Neural cell (in vitro differentiated cells): ENCODE measurements at regions not wholly inside any gene's neighbourhood (a gene's known extent, or its start where the extent isn't known, plus 50 kb on each side); places are given as distances from the start of the nearest gene placed in this dataset.

Source experiments
- H2AFZ ChIP-seq: fragments of 200-600, 300-800 bp; sonication (generic), shearing (Covaris generic); 2 replicates; pipeline ENCODE4 v1.6.0; 2014; ENCODE audit warnings: low read depth, mild to moderate bottlenecking, antibody characterized with exemption, low read length, moderate library complexity
- H3F3A ChIP-seq: fragments of 200-600 bp; shearing (Covaris generic); 2 replicates; pipeline ENCODE4 v1.6.1; 2016; ENCODE audit warnings: mild to moderate bottlenecking, moderate library complexity, mixed read lengths, antibody characterized with exemption, low read length; ENCODE audit not compliant: insufficient read depth, poor library complexity, severe bottlenecking
- H3K27ac ChIP-seq: fragments of 200-600, 300-800 bp; sonication (generic), shearing (Covaris generic); 2 replicates; pipeline ENCODE4 v1.5.1; 2014; ENCODE audit warnings: mild to moderate bottlenecking, low read length, moderate library complexity
- H3K27me3 ChIP-seq: fragments of 300-800, 200-600 bp; sonication (generic), shearing (Covaris generic); 2 replicates; pipeline ENCODE4 v1.6.0; 2014; ENCODE audit warnings: mild to moderate bottlenecking, low read depth, low read length, moderate library complexity; ENCODE audit not compliant: insufficient read depth
- H3K36me3 ChIP-seq: fragments of 300-800, 200-600 bp; sonication (generic), shearing (Covaris generic); 2 replicates; pipeline ENCODE4 v1.5.1; 2014; ENCODE audit warnings: mild to moderate bottlenecking, antibody characterized with exemption, low read length, moderate library complexity; ENCODE audit not compliant: insufficient read depth
- H3K4me2 ChIP-seq: fragments of 300-800, 200-600 bp; sonication (generic), shearing (Covaris generic); 2 replicates; pipeline ENCODE4 v1.6.0; 2014; ENCODE audit warnings: mild to moderate bottlenecking, low read length
- H3K4me3 ChIP-seq: fragments of 300-800, 200-600 bp; sonication (generic), shearing (Covaris generic); 2 replicates; pipeline ENCODE4 v1.5.1; 2014; ENCODE audit warnings: mild to moderate bottlenecking, low read length, moderate library complexity
- H3K79me2 ChIP-seq: fragments of 200-600 bp; shearing (Covaris generic); replicated peaks from 2 replicates; pipeline ENCODE4 v1.6.0; 2014; ENCODE audit warnings: mild to moderate bottlenecking, low read length, moderate library complexity; ENCODE audit not compliant: insufficient read depth
- H3K9ac ChIP-seq: fragments of 300-800, 200-600 bp; sonication (generic), shearing (Covaris generic); 2 replicates; pipeline ENCODE4 v1.6.1; 2016; ENCODE audit warnings: mild to moderate bottlenecking, low read length, mixed read lengths
- H3K9me2 ChIP-seq: fragments of 200-600 bp; shearing (Covaris generic); 2 replicates; pipeline ENCODE4 v1.6.1; 2016; ENCODE audit warnings: mild to moderate bottlenecking, low read length, mixed read lengths; ENCODE audit not compliant: insufficient read depth
- H3K9me3 ChIP-seq: fragments of 200-600, 300-800 bp; sonication (generic), shearing (Covaris generic); 2 replicates; pipeline ENCODE4 v1.6.1; 2016; ENCODE audit warnings: mild to moderate bottlenecking, mixed run types, low read length, moderate library complexity, mixed read lengths
- H4K20me1 ChIP-seq: fragments of 200-600 bp; shearing (Covaris generic); 2 replicates; pipeline ENCODE4 v1.6.1; 2016; ENCODE audit warnings: mild to moderate bottlenecking, mixed run types; ENCODE audit not compliant: insufficient read depth
- CTCF ChIP-seq: fragments of 450-650 bp; IDR thresholded peaks from 2 replicates; pipeline ENCODE4 v1.5.1; 2014; ENCODE audit warnings: antibody characterized with exemption, mild to moderate bottlenecking, moderate library complexity; ENCODE audit not compliant: poor library complexity, severe bottlenecking
- EP300 ChIP-seq: fragments of 450-650 bp; conservative IDR thresholded peaks from 2 replicates; pipeline ENCODE4 v1.6.1; 2014; ENCODE audit warnings: antibody characterized with exemption, mild to moderate bottlenecking, moderate library complexity; ENCODE audit not compliant: poor library complexity, severe bottlenecking
- EZH2 ChIP-seq: fragments of 200-600, 300-800 bp; shearing (Covaris generic), sonication (generic); IDR thresholded peaks from 2 replicates; pipeline ENCODE4 v1.6.1; 2014; ENCODE audit warnings: antibody characterized with exemption, low read length, borderline replicate concordance, mild to moderate bottlenecking; ENCODE audit not compliant: insufficient read depth, poor library complexity, severe bottlenecking
- MXI1 ChIP-seq: fragments of 450-650 bp; conservative IDR thresholded peaks from 2 replicates; pipeline ENCODE4 v1.6.1; 2014; ENCODE audit warnings: antibody characterized with exemption, mild to moderate bottlenecking; ENCODE audit not compliant: poor library complexity, severe bottlenecking
- POLR2AphosphoS5 ChIP-seq: IDR thresholded peaks from 2 replicates; pipeline ENCODE4 v1.6.1; 2012
- RAD21 ChIP-seq: fragments of 450-650 bp; conservative IDR thresholded peaks from 2 replicates; pipeline ENCODE4 v1.6.1; 2014; ENCODE audit warnings: antibody characterized with exemption, mild to moderate bottlenecking, moderate library complexity
- SMC3 ChIP-seq: fragments of 450-650 bp; conservative IDR thresholded peaks from 2 replicates; pipeline ENCODE4 v1.6.1; 2014; ENCODE audit warnings: antibody characterized with exemption, mild to moderate bottlenecking, moderate library complexity; ENCODE audit not compliant: poor library complexity
- TAF1 ChIP-seq: IDR thresholded peaks from 2 replicates; pipeline ENCODE4 v1.6.1; 2012; ENCODE audit warnings: low read depth
- TF ChIP-seq, protein P1 (sequence below): IDR thresholded peaks from 2 replicates; pipeline ENCODE4 v1.6.1; 2012; ENCODE audit warnings: borderline replicate concordance

DNA sequence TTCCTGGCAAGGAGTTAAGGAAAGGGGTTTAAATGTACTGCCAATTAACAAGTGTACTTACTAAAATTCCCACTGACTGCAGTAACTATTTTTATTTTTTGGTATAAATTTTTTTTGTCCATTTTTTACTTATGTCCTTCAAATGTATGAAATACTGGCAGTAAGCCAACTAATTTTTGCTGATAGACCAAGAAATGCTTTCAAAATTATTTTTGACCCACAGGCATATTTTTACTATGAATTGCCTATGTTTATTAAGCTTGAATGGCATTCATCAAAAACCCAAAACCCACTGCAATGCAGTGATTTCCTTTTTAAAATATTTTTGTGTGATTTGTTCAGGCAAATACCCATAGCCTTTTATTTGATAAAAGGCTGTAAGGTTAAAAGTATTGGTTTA is 560.1 kb downstream of the UTRN start:
- H3K9me3 ChIP-seq = no peaks in the 10 kb centered on the region
- no peak overlapping the region for H3K4me3 ChIP-seq
- no peak overlapping the region for H3K27ac ChIP-seq
- no peaks in the 10 kb centered on the region for H3K9me2 ChIP-seq
- no peaks in the 10 kb centered on the region for H3K79me2 ChIP-seq
- H2AFZ ChIP-seq = no peak overlapping the region
- H3K36me3 ChIP-seq = no peaks in the 10 kb centered on the region
- H4K20me1 ChIP-seq = no peaks in the 10 kb centered on the region
- TF ChIP-seq EZH2 (no peak), TAF1 (no peak), RAD21 (no peak), SMC3 (no peak), EP300 (no peak), CTCF (no peak), MXI1 (no peak), POLR2AphosphoS5 (no peak)
- TF ChIP-seq, protein P1, sequence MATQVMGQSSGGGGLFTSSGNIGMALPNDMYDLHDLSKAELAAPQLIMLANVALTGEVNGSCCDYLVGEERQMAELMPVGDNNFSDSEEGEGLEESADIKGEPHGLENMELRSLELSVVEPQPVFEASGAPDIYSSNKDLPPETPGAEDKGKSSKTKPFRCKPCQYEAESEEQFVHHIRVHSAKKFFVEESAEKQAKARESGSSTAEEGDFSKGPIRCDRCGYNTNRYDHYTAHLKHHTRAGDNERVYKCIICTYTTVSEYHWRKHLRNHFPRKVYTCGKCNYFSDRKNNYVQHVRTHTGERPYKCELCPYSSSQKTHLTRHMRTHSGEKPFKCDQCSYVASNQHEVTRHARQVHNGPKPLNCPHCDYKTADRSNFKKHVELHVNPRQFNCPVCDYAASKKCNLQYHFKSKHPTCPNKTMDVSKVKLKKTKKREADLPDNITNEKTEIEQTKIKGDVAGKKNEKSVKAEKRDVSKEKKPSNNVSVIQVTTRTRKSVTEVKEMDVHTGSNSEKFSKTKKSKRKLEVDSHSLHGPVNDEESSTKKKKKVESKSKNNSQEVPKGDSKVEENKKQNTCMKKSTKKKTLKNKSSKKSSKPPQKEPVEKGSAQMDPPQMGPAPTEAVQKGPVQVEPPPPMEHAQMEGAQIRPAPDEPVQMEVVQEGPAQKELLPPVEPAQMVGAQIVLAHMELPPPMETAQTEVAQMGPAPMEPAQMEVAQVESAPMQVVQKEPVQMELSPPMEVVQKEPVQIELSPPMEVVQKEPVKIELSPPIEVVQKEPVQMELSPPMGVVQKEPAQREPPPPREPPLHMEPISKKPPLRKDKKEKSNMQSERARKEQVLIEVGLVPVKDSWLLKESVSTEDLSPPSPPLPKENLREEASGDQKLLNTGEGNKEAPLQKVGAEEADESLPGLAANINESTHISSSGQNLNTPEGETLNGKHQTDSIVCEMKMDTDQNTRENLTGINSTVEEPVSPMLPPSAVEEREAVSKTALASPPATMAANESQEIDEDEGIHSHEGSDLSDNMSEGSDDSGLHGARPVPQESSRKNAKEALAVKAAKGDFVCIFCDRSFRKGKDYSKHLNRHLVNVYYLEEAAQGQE = no peak
- H3K27me3 ChIP-seq = no peaks in the 10 kb centered on the region
- no peaks in the 10 kb centered on the region for H3F3A ChIP-seq
- H3K4me2 ChIP-seq = no peak overlapping the region
- H3K9ac ChIP-seq = no peak overlapping the region

- no peaks in the 10 kb centered on the region for H3K36me3 ChIP-seq
- H3K27me3 ChIP-seq = no peaks in the 10 kb centered on the region
- H3K4me3 ChIP-seq = no peak overlapping the region
- no peak overlapping the region for H3K27ac ChIP-seq
- TF ChIP-seq MXI1 (no peak), TAF1 (no peak), EP300 (no peak), EZH2 (no peak)
- no peaks in the 10 kb centered on the region for H3K9me3 ChIP-seq
- H3K4me2 ChIP-seq = no peak overlapping the region
- no peaks in the 10 kb centered on the region for H3K79me2 ChIP-seq
- H3F3A ChIP-seq = no peaks in the 10 kb centered on the region
- no peaks in the 10 kb centered on the region for H4K20me1 ChIP-seq
- H3K9me2 ChIP-seq = no peaks in the 10 kb centered on the region
- no peak overlapping the region for H2AFZ ChIP-seq
- no peak overlapping the region for H3K9ac ChIP-seq
Measured at GRCh38 chr6:144847916-144848315, 562.8 kb downstream of the UTRN start.

DNA sequence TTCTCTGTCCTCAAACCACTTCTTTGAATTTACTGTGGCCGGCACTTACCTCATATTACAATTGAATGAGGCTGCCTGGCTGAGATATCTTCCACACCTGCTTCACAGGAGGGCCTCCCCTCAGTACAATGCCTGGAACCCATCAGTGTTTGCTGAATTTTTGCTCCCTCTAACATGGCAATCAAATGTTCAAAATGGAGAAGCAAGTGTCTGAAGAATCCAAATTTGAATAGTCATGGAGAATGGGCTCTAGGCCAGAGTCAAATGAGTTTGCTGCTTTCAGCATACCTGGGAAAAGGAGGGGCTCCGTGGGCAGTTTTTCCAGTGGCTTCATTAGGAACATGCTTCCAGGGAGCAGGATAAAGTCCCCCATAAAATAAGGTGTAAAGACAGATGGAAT is 564.8 kb downstream of the UTRN start:
- Histone ChIP-seq H3K4me3 (no peak overlapping the region), H3K9ac (no peak overlapping the region), H3K4me2 (no peak overlapping the region), H3K36me3 (no peaks in the 10 kb centered on the region), H3F3A (no peaks in the 10 kb centered on the region), H3K9me2 (no peaks in the 10 kb centered on the region), H3K79me2 (no peaks in the 10 kb centered on the region), H2AFZ (no peak overlapping the region), H3K9me3 (no peaks in the 10 kb centered on the region), H4K20me1 (no peaks in the 10 kb centered on the region), H3K27me3 (no peaks in the 10 kb centered on the region), H3K27ac (no peak overlapping the region)
- TF ChIP-seq RAD21 (no peak), EZH2 (no peak), EP300 (no peak), CTCF (no peak), MXI1 (no peak), SMC3 (no peak), POLR2AphosphoS5 (no peak), TAF1 (no peak)
- TF ChIP-seq, protein P1 = no peak
